Urinary bladder (tissue), 3 donors: ENCODE measurements at regions not wholly inside any gene's neighbourhood (a gene's known extent, or its start where the extent isn't known, plus 50 kb on each side); places are given as distances from the start of the nearest gene placed in this dataset.
A peak's percentile ranks its signal among the peaks of the same experiment; 100 is the strongest.

Experiments used
- DNase-seq: peaks from one replicate; pipeline ENCODE4 v3.0.0-alpha.2; 2015; ENCODE audit errors: extremely low spot score
- H3K27ac ChIP-seq: one replicate; pipeline ENCODE4 v1.5.1; 2013; ENCODE audit warnings: low read depth, mild to moderate bottlenecking, moderate library complexity
- H3K36me3 ChIP-seq: one replicate; pipeline ENCODE4 v1.6.1; 2013; ENCODE audit warnings: mild to moderate bottlenecking, moderate library complexity; ENCODE audit not compliant: insufficient read depth
- H3K4me1 ChIP-seq: one replicate; pipeline ENCODE4 v1.6.1; 2013; ENCODE audit warnings: mild to moderate bottlenecking, moderate library complexity; ENCODE audit not compliant: insufficient read depth
- H3K4me3 ChIP-seq: one replicate; pipeline ENCODE4 v1.5.1; 2013; ENCODE audit warnings: low read depth, low read length
- WGBS: extraction: QIAGEN DNeasy Blood & Tissue Kit; methylation state at CpG from one replicate; pipeline ENCODE4 v1.1.7; 2013; 5-methylcytosine and 5-hydroxymethylcytosine counted together
- donor health status: healthy with polysubstance abuse.
- donor health status: healthy.

- no peaks in the 10 kb centered on the region for H3K4me1 ChIP-seq
- DNase-seq, result no peak
- no peak overlapping the region for H3K4me3 ChIP-seq
- no peaks in the 10 kb centered on the region for H3K36me3 ChIP-seq
- no peak overlapping the region for H3K27ac ChIP-seq
- 57% methylated on average over 5 of the region's 5 CpGs for WGBS
Measured at GRCh38 chr6:141321493-141322347, 811.0 kb upstream of the GJE1 start.

DNA sequence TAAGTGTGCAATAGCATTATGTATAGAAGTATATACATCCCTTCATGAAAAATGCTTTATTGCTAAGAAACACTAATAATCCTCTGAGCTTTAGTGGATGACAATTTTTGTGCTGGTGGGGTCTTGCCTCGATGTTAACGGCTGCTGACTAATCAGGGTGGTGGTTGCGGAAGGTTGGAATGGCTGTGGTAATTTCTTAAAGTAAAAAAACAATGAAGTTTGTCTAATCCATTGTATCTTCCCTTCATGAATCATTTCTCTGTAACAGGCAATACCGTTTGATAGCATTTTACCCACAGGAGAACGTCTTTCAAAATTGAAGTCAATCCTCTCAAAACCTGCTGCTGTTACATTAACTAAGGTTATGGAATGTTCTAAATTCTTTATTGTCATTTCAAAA, 816.5 kb upstream of the GJE1 start:
- H3K4me3 ChIP-seq, result no peak overlapping the region
- DNase-seq, result no peak
- H3K36me3 ChIP-seq, result no peaks in the 10 kb centered on the region
- no peak overlapping the region for H3K27ac ChIP-seq
- WGBS, result 95% methylated on average over 5 of the region's 5 CpGs
- no peaks in the 10 kb centered on the region for H3K4me1 ChIP-seq

GRCh38 chr6:141313986-141314385, 818.7 kb upstream of the GJE1 start:
- Histone ChIP-seq H3K36me3 (no peaks in the 10 kb centered on the region), H3K27ac (no peak overlapping the region), H3K4me3 (no peak overlapping the region), H3K4me1 (no peaks in the 10 kb centered on the region)
- WGBS, result 90% methylated on average over 1 of the region's 1 CpG
- peak; percentile 14 for DNase-seq

DNA sequence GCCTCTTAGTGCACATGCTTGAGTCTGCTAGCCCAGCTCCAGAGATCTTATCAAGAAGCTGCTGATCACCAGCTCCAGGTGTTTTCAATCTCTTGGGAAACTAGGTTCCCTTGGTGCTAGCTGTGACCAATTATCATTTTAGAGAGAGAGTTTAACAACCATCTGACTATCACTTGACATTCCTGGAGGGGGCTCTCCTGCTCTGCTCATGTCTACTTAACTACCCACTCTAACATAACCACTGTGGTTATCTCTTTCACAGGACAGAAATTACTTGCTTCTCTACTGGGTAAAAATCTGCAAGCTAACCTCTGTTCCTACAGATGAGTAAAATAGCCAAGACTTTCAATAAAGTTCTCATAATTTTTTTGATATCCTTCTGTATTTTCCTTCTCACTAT, 823.4 kb upstream of the GJE1 start:
- H3K4me1 ChIP-seq, result no peaks in the 10 kb centered on the region
- H3K27ac ChIP-seq, result no peak overlapping the region
- H3K4me3 ChIP-seq, result no peak overlapping the region
- DNase-seq, result no peak
- no peaks in the 10 kb centered on the region for H3K36me3 ChIP-seq

GRCh38 chr6:141307309-141307998, 825.3 kb upstream of the GJE1 start:
- H3K4me3 ChIP-seq, result no peak overlapping the region
- no peaks in the 10 kb centered on the region for H3K36me3 ChIP-seq
- no peak for DNase-seq
- WGBS, result 92% methylated on average over 3 of the region's 3 CpGs
- H3K27ac ChIP-seq, result no peak overlapping the region
- no peaks in the 10 kb centered on the region for H3K4me1 ChIP-seq

- Histone ChIP-seq H3K27ac (no peak overlapping the region), H3K36me3 (no peaks in the 10 kb centered on the region), H3K4me3 (no peak overlapping the region), H3K4me1 (no peaks in the 10 kb centered on the region)
- DNase-seq, result no peak
- 93% methylated on average over 6 of the region's 6 CpGs for WGBS
Measured at GRCh38 chr6:141303907-141304306, 828.8 kb upstream of the GJE1 start.

DNA sequence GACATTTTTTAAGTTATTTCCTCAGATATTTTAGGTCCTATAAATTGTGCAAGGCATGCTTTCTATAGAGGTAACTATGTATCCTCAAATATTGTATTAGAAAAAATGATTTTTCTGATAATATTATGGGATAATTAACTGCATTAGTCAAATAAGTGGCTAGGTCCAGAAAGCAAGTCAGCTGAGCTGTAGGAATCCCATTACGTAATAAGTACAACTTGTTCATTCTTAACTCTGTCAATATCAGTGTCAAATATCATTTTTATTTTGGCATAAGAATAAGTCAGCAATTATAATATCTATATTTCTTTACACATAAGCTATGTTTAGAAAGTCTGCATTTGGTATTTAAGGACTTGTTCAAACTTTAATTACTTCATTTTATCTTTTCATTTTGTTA, 830.9 kb upstream of the GJE1 start:
- DNase-seq, result no peak
- Histone ChIP-seq H3K4me1 (no peaks in the 10 kb centered on the region), H3K36me3 (no peaks in the 10 kb centered on the region), H3K4me3 (no peak overlapping the region), H3K27ac (no peak overlapping the region)
- WGBS, result 83% methylated on average over 1 of the region's 1 CpG

GRCh38 chr6:141290941-141291721, 841.6 kb upstream of the GJE1 start:
- Histone ChIP-seq H3K4me1 (no peaks in the 10 kb centered on the region), H3K36me3 (no peaks in the 10 kb centered on the region), H3K4me3 (no peak overlapping the region), H3K27ac (no peak overlapping the region)
- DNase-seq, result no peak
- WGBS, result 86% methylated on average over 3 of the region's 3 CpGs

DNA sequence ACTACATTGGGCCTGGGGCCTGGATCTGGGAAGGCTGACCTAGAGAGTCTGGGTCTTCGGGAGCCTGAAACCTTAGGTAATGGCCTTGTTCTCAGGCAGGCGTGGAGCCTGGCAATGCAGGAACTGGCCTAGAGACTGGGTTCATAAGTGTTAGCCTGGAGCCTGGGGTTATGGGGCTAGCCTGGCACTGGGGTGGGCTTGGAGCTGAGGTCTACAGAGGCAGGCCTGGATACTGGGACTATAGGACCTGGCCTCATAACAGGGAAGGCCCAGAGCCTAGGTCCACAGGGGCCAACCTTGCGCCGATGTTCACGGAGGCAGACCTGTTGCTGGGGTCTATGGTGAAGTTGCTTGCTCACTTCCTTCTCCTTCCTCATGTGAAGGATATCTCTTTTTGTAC, 843.8 kb upstream of the GJE1 start:
- 97% methylated on average over 5 of the region's 5 CpGs for WGBS
- no peaks in the 10 kb centered on the region for H3K4me1 ChIP-seq
- no peaks in the 10 kb centered on the region for H3K36me3 ChIP-seq
- no peak overlapping the region for H3K27ac ChIP-seq
- no peak overlapping the region for H3K4me3 ChIP-seq
- no peak for DNase-seq

- Histone ChIP-seq H3K27ac (no peak overlapping the region), H3K36me3 (no peaks in the 10 kb centered on the region), H3K4me1 (no peaks in the 10 kb centered on the region), H3K4me3 (no peak overlapping the region)
- WGBS, result 94% methylated on average over 1 of the region's 1 CpG
- DNase-seq, result no peak
Measured at GRCh38 chr6:141282263-141282662, 850.5 kb upstream of the GJE1 start.

DNA sequence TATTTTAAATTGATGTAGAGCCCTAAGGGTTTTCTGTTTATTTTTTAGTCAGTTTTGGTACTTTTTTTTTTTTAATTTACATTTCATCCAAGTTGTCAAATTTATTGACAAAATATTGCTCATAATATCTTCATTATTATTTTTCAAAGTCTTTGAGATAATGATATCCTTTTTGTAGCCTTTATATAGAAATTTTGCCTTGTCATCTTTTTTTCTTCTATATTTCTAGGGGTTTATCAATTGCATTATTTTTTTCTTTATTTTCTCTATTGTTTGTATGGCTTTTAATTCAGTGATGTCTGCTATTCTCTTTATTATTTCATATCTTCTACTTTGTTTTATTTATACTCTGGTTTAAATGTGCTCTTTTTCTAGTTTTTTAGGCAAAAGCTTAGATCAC, 863.0 kb upstream of the GJE1 start:
- Histone ChIP-seq H3K27ac (no peak overlapping the region), H3K4me1 (no peaks in the 10 kb centered on the region), H3K4me3 (no peak overlapping the region), H3K36me3 (no peaks in the 10 kb centered on the region)
- no peak for DNase-seq

DNA sequence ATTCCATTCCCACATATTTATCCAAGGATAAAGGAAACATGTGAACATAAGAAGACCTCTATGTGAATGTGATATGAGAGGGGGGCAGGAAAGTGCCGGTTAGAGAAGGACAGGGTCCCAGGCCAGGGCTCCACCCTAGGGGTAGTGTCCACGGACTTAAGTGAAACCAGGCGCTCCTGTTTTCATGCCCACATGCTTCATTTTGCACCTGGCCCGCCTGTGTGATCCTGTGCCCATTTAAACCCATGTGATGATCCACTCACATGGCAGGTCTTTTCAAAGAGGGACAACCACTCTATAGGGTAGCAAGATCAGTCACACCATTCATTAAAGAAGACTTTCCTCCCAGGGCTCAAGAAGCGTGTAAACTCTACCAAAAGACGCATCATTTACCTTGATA, 865.3 kb upstream of the GJE1 start:
- no peaks in the 10 kb centered on the region for H3K4me1 ChIP-seq
- DNase-seq, result no peak
- 95% methylated on average over 6 of the region's 6 CpGs for WGBS
- no peak overlapping the region for H3K27ac ChIP-seq
- no peaks in the 10 kb centered on the region for H3K36me3 ChIP-seq
- no peak overlapping the region for H3K4me3 ChIP-seq

DNA sequence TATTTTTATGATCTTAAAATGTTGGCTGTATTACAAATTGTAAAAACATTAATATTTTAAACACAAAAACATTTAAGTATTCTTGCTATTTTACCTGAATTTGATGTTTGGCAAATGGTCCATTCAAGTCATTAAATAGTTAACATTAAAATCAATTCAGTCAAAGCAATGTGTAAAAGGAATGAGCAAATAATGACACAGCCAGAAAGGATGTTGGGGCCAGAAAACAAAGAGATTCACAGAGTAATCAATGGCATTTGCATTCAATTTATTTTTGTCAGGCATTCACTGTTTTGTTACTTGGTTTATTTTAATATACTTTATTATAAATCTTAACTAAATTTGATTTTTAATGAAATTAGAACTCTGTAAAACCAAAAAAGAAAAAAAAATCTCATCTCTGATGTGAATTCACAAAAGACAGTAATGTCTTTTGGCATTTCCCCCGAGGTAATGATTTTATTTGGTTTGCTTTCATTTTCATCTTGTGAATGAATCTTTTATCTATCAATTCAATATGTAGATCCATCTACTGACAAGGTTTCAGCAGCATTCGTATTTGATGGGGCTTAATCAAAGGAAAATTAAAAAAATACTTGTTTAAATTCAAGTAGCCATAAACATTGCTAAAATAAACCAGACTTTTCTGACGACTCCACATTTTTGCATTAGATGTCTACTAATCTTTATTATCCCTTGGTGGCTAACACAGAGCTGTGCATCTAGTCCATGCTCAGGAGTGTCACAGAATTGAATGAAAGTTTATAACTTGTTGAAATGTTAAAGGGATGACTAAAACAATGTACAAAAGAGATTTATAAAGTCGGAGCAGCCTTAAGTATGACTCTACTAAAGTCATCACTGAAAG, 866.7 kb upstream of the GJE1 start:
- Histone ChIP-seq H3K4me1 (no peaks in the 10 kb centered on the region), H3K4me3 (peak overlapping the region; percentile 18), H3K36me3 (no peaks in the 10 kb centered on the region), H3K27ac (no peak overlapping the region)
- 27% methylated on average over 4 of the region's 4 CpGs for whole genome bisulfite sequencing
- no peak for DNase-seq
